ENCODE measurements at regions not wholly inside any gene's neighbourhood (a gene's known extent, or its start where the extent isn't known, plus 50 kb on each side); places are given as distances from the start of the nearest gene placed in this dataset.

GRCh38 chr9:78767490-78767889 lies 470.6 kb downstream of the PSAT1 start:
- WGBS, 2 donors: 81 to 85% methylated on average over 7 of the region's 7 CpGs
- no peaks in the 10 kb centered on the region for H3K36me3 ChIP-seq
- no peaks in the 10 kb centered on the region for H3K4me1 ChIP-seq
- no peak for TF ChIP-seq EP300 (IDR thresholded peaks at IDR 0.05)
- TF ChIP-seq CTCF (IDR thresholded peaks at IDR 0.05): no peak
- no peak for TF ChIP-seq POLR2AphosphoS5 (IDR thresholded peaks at IDR 0.05)
- TF ChIP-seq POLR2A (IDR thresholded peaks at IDR 0.05): no peak
- H3K9me3 ChIP-seq: no peaks in the 10 kb centered on the region
- no peaks in the 10 kb centered on the region for H3K27me3 ChIP-seq
- intact Hi-C loops (cut with DNase I): no loop called here
- no peak for DNase-seq
- no peak overlapping the region for H3K27ac ChIP-seq
- no peak overlapping the region for H3K4me3 ChIP-seq

- no peaks in the 10 kb centered on the region for H3K9me3 ChIP-seq
- H3K27me3 ChIP-seq: no peaks in the 10 kb centered on the region
- intact Hi-C loops (cut with DNase I): no loop called here
- DNase-seq: no peak
- no peak for TF ChIP-seq EP300 (IDR thresholded peaks at IDR 0.05)
- no peak for TF ChIP-seq CTCF (IDR thresholded peaks at IDR 0.05)
- no peak for TF ChIP-seq POLR2A (IDR thresholded peaks at IDR 0.05)
- no peak for TF ChIP-seq POLR2AphosphoS5 (IDR thresholded peaks at IDR 0.05)
- no peak overlapping the region for H3K4me3 ChIP-seq
- no peak overlapping the region for H3K27ac ChIP-seq
- H3K4me1 ChIP-seq: no peaks in the 10 kb centered on the region
- H3K36me3 ChIP-seq: no peaks in the 10 kb centered on the region
- WGBS, 2 donors: 71% methylated on average over 2 of the region's 2 CpGs
Measured at GRCh38 chr9:78769690-78770089, 472.8 kb downstream of the PSAT1 start.

GRCh38 chr9:78775211-78775610 lies 478.3 kb downstream of the PSAT1 start:
- no peak overlapping the region for H3K27ac ChIP-seq
- no peaks in the 10 kb centered on the region for H3K27me3 ChIP-seq
- H3K9me3 ChIP-seq: no peaks in the 10 kb centered on the region
- 84 to 86% methylated on average over 11 of the region's 11 CpGs for WGBS, 2 donors
- H3K36me3 ChIP-seq: no peaks in the 10 kb centered on the region
- H3K4me1 ChIP-seq: no peaks in the 10 kb centered on the region
- no peak for DNase-seq
- intact Hi-C loops (cut with DNase I): no loop called here
- H3K4me3 ChIP-seq: no peak overlapping the region
- no peak for TF ChIP-seq POLR2A (IDR thresholded peaks at IDR 0.05)
- no peak for TF ChIP-seq CTCF (IDR thresholded peaks at IDR 0.05)
- TF ChIP-seq POLR2AphosphoS5 (IDR thresholded peaks at IDR 0.05): no peak
- TF ChIP-seq EP300 (IDR thresholded peaks at IDR 0.05): no peak

GRCh38 chr9:78775696-78776295 lies 478.9 kb downstream of the PSAT1 start:
- no peak overlapping the region for H3K27ac ChIP-seq
- no peak for TF ChIP-seq CTCF (IDR thresholded peaks at IDR 0.05)
- TF ChIP-seq POLR2AphosphoS5 (IDR thresholded peaks at IDR 0.05): no peak
- no peak for TF ChIP-seq POLR2A (IDR thresholded peaks at IDR 0.05)
- no peak for TF ChIP-seq EP300 (IDR thresholded peaks at IDR 0.05)
- H3K4me1 ChIP-seq: no peaks in the 10 kb centered on the region
- no peaks in the 10 kb centered on the region for H3K36me3 ChIP-seq
- DNase-seq: no peak
- H3K27me3 ChIP-seq: no peaks in the 10 kb centered on the region
- H3K4me3 ChIP-seq: no peak overlapping the region
- H3K9me3 ChIP-seq: no peaks in the 10 kb centered on the region
- intact Hi-C loops (cut with DNase I): no loop called here
- WGBS, 2 donors: 67 to 78% methylated on average over 3 of the region's 3 CpGs

- 67 to 80% methylated on average over 4 of the region's 4 CpGs for WGBS, 2 donors
- no peak overlapping the region for H3K27ac ChIP-seq
Measured at GRCh38 chr9:78777747-78778146, 480.8 kb downstream of the PSAT1 start.

More at GRCh38 chr9:78777747-78778146, 480.8 kb downstream of the PSAT1 start:
- no peaks in the 10 kb centered on the region for H3K36me3 ChIP-seq
- H3K27me3 ChIP-seq: no peaks in the 10 kb centered on the region
- no peak overlapping the region for H3K4me3 ChIP-seq
- TF ChIP-seq POLR2AphosphoS5 (IDR thresholded peaks at IDR 0.05): no peak
- no peak for TF ChIP-seq EP300 (IDR thresholded peaks at IDR 0.05)
- no peak for TF ChIP-seq POLR2A (IDR thresholded peaks at IDR 0.05)
- no peak for TF ChIP-seq CTCF (IDR thresholded peaks at IDR 0.05)
- H3K9me3 ChIP-seq: no peaks in the 10 kb centered on the region
- intact Hi-C loops (cut with DNase I): no loop called here
- DNase-seq: no peak
- no peaks in the 10 kb centered on the region for H3K4me1 ChIP-seq
